LHCN-M2 (cell line): ENCODE measurements at regions not wholly inside any gene's neighbourhood (a gene's known extent, or its start where the extent isn't known, plus 50 kb on each side); places are given as distances from the start of the nearest gene placed in this dataset.
A peak's percentile ranks its signal among the peaks of the same experiment; 100 is the strongest.
"Not testable (repeated sequence)": the region's sequence is repeated elsewhere in the genome, so short reads cannot be mapped to it uniquely, and the experiment has no call there.

Experiments
- DNase-seq: peaks from one replicate; pipeline ENCODE4 v3.0.0-alpha.2; 2012; ENCODE audit warnings: low read depth

GRCh38 chr1:3992103-3992556 is 92.1 kb upstream of the C1orf174 start:
- peak; percentile 2 for DNase-seq

DNA sequence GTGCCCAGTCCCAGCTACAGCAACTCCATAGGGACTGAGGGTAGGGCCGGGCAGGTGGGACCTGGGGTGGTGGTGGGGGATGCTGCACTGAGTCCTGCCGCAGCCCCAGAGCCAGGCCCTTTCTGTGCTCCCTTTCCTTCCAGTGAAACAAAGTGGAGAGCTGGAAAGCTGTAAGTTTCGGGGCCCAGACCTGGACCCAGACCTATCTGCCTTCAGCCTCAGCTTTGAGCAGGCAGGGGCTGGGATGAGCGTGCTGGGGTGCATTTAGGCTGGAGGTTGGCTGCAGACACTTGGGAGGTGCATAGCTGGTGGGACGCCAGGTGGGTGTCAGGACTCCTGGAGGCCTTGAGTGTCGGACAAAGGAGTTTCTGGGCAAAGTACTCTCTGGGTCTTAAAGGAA is 92.7 kb upstream of the C1orf174 start:
- no peak for DNase-seq

DNA sequence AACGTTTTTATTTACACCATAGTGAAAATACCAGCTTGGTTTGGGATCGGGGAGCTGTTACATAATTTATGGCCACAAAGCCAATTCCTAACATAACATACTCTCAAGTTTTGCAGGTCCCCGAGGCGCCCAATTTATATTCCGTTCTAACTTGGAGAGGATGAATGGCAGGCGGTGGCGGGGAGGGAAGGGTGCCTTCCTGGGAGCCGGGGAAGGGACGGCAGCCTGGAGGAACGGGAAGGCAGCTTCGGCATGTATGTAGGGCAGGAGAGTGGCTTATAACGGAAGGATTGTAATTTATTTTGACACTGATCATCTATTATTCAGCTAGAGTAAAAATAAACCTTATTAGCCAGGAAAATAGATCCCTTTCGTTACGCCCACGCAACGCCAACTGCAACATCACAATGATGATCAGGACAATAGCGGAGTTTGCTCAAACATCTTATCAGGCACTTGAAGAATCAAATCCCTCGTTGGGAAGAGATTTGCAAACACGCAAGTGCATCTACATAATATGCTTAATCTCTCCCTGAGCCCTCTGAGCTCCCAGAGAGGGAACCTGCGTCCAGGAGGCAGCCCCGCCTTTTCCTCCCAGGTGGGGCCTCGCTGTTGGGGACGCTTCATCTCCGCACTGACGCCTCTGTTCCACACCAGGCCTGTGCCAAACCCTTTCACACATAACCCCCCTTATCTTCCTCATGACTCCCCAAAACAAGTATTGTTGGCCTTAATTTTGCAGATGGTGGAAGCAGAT is 93.7 kb upstream of the C1orf174 start:
- DNase-seq = no peak

- DNase-seq = no peak
Observed at GRCh38 chr1:3995141-3995780, 95.2 kb upstream of the C1orf174 start.

GRCh38 chr1:3996846-3997705 is 97.0 kb upstream of the C1orf174 start:
- no peak for DNase-seq

- DNase-seq = no peak
Observed at GRCh38 chr1:3998086-3998485, 98.0 kb upstream of the C1orf174 start.

GRCh38 chr1:3999514-3999913 is 99.4 kb upstream of the C1orf174 start:
- DNase-seq = not testable (repeated sequence)

DNA sequence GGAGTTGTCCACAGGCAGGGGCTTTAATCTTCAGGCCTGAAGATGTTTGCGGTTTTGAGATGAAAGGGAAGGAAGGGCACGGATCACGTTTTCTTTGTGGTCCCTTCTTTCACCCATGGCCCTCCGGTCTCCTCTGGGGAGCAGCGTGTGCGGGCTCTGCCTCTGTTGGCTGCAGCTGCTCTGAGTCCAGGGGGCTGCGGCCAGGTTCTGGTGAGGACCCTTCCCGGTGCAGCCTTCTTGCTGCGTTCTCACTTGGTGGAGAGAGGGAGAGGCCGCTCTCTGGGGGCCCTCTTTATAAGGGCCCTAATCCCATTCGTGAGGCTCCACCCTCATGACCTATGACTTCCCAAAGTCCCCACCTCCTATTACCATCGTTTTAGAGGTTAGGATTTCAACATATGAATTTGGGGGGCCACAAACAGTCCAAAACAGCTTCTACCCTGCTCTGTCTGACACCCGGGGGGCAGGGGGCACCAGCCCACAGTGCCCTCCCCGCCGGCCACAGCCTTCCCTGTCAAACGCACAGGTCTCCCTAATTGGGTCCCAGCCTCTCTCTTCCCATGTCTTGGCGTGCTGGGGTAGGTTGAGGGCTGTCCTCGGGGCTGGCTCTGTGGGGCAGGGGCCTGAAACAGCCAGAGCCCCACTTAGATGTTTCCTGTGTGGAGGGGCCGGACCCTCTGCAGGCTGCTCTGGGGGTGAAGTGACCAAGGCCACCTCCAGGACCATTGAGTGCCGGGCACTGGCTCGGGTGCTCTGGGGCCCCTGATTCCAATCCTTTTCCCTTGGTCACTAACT is 100.1 kb upstream of the C1orf174 start:
- DNase-seq = no peak

- DNase-seq = no peak
Observed at GRCh38 chr1:4000811-4001251, 100.8 kb upstream of the C1orf174 start.

- no peak for DNase-seq
Observed at GRCh38 chr1:4001461-4001860, 101.4 kb upstream of the C1orf174 start.

- no peak for DNase-seq
Observed at GRCh38 chr1:4002061-4002521, 102.0 kb upstream of the C1orf174 start.

GRCh38 chr1:4002741-4003140 is 102.7 kb upstream of the C1orf174 start:
- DNase-seq = no peak

- no peak for DNase-seq
Observed at GRCh38 chr1:4003846-4004505, 103.9 kb upstream of the C1orf174 start.

GRCh38 chr1:4004635-4005430 is 104.8 kb upstream of the C1orf174 start:
- no peak for DNase-seq

GRCh38 chr1:4005431-4005830 is 105.4 kb upstream of the C1orf174 start:
- no peak for DNase-seq

DNA sequence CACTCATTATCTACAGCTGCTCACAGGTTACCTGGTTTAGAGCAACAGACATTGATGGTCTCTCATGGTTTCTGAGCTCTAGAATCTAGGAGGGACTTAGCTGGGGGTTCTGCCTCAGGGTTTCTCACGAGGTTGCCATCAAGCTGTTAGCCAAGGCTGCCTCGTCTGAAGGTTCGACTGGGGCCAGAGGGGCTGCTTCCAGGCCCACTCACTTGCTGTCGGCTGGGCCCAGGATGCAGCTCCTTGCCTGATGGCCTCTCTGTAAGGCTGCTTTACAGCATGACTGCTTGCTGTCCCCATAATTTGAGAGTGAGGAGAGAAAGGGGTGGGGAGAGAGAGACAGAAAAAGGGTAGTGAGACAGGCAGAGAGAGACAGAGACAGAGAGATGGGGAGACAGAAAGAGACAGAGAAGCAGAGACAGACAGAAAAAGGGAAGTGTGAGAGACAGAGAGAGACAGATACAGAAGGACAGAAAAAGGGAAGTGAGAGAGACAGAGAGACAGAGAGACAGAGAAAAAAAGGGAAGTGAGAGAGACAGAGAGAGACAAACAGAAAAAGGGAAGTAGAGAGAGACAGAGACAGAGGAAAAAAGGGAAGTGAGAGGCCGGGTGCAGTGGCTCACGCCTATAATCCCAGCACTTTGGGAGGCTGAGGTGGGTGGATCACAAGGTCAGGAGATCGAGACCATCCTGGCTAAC is 106.8 kb upstream of the C1orf174 start:
- DNase-seq = no peak

GRCh38 chr1:4010284-4010683 is 110.2 kb upstream of the C1orf174 start:
- DNase-seq = no peak

- DNase-seq = no peak
Observed at GRCh38 chr1:4010814-4011605, 110.9 kb upstream of the C1orf174 start.
